ENCODE measurements at regions not wholly inside any gene's neighbourhood (a gene's known extent, or its start where the extent isn't known, plus 50 kb on each side); places are given as distances from the start of the nearest gene placed in this dataset.

- TF ChIP-seq CTCF (IDR thresholded peaks at IDR 0.05) (no peak), USF2 (CRISPR knock-in tag; IDR thresholded peaks at IDR 0.05) (no peak), ZNF138 (CRISPR knock-in tag; conservative IDR thresholded peaks at IDR 0.05) (no peak), STAT6 (CRISPR knock-in tag; conservative IDR thresholded peaks at IDR 0.05; ENCODE audit: low read depth) (no peak), HMGXB4 (CRISPR knock-in tag; IDR thresholded peaks at IDR 0.05) (no peak), ESRRA (CRISPR knock-in tag; IDR thresholded peaks at IDR 0.05; ENCODE audit: borderline replicate concordance) (no peak), ZBTB21 (CRISPR knock-in tag; IDR thresholded peaks at IDR 0.05; ENCODE audit: borderline replicate concordance) (no peak), CREM (CRISPR knock-in tag; IDR thresholded peaks at IDR 0.05) (no peak), ATF6 (CRISPR knock-in tag; IDR thresholded peaks at IDR 0.05) (no peak)
These were observed 421.8 kb upstream of the TBL1XR1 start for GRCh38 chr3:177618873-177619733.
